WI38 (cell line): ENCODE measurements at regions not wholly inside any gene's neighbourhood (a gene's known extent, or its start where the extent isn't known, plus 50 kb on each side); places are given as distances from the start of the nearest gene placed in this dataset.
"Not testable (repeated sequence)": the region's sequence is repeated elsewhere in the genome, so short reads cannot be mapped to it uniquely, and the experiment has no call there.

ENCODE experiments used
- H3K4me3 ChIP-seq: 2 replicates; pipeline ENCODE4 v1.5.1; 2011; ENCODE audit warnings: low read depth, mild to moderate bottlenecking, control low read depth, low read length
- CTCF ChIP-seq: IDR thresholded peaks from 2 replicates; pipeline ENCODE4 v1.5.1; 2012; ENCODE audit warnings: low read depth, mild to moderate bottlenecking, control low read depth, low read length

DNA sequence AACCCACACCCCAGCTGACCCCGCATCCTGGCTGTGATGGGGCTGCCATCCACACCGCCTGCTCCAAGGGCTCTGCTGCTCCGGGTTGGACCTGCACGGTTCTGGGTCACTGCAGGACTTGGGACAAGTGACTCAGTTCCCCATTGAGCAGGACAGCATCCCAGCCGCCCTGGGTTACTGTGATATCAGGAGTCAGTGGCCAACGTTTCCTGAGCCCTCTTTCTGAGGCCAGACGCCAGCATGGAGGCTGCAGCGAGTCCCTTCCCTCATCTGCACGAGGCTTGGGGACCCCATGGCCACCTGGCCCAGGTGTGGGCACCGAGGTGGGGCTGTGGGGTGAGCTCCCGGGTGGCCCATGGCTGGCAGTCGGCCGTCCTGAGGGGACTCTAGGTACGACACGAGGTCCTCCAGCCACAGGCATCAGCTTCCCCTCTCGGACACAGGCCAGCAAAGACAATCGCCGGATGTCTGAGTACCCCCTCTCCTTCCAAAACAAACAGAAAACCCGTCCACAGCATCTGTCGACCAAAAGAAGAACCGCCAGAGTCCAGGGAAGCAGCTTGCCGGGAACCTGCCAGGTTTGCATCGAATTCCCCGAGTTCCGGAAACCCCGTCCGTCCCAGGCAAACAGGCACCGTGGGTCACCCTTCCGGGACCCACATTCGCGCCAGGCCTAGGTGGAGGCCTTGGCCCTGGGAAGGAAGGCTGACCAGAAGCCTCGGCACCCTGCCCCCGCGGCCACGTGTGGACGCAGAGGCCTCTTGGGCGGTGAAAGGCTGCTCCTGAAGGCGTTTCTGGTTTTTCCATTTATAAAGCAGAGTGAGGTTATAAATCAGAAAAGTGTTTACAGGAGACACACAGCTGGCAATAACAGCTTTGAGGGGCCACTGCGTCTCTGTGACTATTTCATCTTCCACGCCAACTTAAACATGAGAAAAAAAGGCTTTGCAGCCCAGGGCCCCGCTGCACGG is 136.0 kb downstream of the FAM53A start:
- no peak overlapping the region for H3K4me3 ChIP-seq

GRCh38 chr4:1547131-1547855 is 136.8 kb downstream of the FAM53A start:
- H3K4me3 ChIP-seq: no peak overlapping the region
- TF ChIP-seq CTCF: no peak

More for the DNA sequence above, 136.0 kb downstream of the FAM53A start:
- TF ChIP-seq CTCF: no peak

DNA sequence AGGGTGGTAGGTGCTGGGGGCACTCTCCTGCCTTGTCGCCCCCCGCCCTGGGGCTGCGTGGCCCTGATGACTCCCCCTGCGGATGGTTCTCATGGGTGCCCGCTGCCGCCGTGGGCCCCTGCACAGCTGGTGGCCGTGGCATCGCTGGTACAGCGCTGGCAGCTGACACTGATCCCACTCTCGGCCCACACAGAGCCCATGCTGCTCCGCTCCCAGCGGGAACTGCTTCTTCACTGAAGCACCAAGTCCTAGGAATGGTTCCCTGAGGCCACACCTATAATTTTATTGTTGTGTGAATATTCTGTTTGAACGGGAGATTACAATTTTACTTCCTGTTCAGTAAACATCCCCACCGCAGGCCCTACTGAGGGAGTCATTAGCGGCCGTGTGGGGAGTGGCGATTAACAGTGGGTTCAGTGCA is 138.6 kb upstream of the NKX1-1 start:
- TF ChIP-seq CTCF: no peak

DNA sequence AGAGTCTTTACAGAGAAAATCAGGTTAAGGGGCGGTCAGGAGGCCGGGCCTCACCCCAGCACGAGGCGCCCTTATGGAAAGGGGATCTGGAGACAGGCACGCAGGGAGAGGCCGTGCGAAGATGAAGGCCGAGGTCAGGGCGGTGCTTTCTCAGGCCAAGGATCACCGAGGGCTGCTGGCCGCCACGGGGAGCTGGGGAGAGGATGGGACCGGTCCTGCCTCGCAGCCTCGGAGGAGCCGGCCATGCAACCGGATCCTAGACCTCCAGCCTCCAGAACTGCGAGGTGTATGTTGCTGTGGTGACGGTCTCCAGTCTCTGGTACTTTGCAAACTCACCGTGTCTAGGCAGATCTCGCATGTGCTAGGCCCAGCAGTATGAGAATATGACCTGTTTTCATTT is 138.2 kb upstream of the NKX1-1 start:
- not testable (repeated sequence) for H3K4me3 ChIP-seq

More for the DNA sequence above, 138.6 kb upstream of the NKX1-1 start:
- no peak overlapping the region for H3K4me3 ChIP-seq

GRCh38 chr4:1543976-1544375 is 137.7 kb upstream of the NKX1-1 start:
- TF ChIP-seq CTCF: no peak
- H3K4me3 ChIP-seq: no peak overlapping the region

DNA sequence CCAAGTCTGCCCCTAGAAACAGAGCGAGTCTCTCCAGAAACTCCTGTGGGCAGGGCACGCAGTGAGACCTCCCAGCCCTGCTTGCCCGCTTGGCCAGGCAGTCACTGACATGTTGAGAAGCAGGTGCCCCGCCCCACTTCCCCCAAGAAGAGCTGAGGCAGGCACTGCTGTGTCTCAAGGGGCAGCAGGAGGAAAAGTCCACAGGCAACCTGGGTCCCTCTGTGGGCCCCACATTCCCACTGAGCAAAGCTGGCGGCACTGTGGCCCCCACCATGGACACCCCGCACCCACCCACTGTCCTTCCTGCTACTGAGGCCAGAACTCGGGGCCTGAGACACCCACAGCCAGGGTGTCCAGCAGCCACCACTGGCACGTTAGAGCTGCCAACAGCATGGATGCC is 137.3 kb upstream of the NKX1-1 start:
- TF ChIP-seq CTCF: no peak
- H3K4me3 ChIP-seq: no peak overlapping the region

DNA sequence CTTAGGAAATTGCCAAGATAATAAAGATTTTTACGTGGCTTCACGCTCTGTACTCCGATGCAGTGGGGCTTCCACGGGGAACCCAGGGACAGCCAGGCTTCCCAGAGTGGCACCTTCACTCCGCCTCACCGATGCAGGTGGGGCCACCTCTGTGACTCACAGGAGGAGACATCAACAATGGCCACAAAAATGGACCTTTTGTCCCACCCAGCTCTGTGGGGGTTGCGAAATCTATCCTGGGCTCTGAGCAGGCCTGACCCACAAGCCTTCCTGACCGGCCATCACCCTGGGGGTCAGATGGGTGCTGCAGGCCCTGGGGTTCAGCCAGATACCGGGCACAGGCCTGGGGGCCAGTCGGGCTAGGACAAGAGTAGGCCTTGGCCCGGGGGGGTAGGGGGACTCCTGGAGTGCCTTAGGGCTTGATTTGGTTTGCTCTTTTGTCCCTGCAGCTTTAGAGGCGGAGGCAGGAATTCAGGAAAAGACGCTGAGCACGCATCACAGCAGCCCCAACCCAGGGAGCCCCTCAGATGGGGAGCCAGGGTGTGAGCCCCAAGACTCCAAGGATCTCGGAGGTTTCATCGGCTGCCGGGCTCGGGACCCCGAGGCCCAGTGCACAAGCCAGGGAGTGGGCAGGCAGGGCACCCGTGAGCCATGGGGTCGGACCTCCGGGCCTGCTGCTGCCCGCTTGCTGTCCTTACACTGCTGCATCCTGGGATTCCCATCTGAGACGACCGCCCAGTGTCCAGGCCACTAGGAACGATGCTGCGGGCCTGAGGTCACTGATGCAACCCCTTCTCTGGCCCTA is 136.5 kb upstream of the NKX1-1 start:
- H3K4me3 ChIP-seq: no peak overlapping the region
- TF ChIP-seq CTCF: no peak
